ENCODE measurements at regions not wholly inside any gene's neighbourhood (a gene's known extent, or its start where the extent isn't known, plus 50 kb on each side); places are given as distances from the start of the nearest gene placed in this dataset.

- no peak for DNase-seq (ENCODE audit: low spot score in 2 of 2)
- intact Hi-C loops (cut with DNase I; ENCODE audit: low total_unique reads): no loop called here
- Histone ChIP-seq H3K36me3 (no peaks in the 10 kb centered on the region), H3K9me3 (no peaks in the 10 kb centered on the region), H3K27ac (no peak overlapping the region), H3K4me3 (no peak overlapping the region), H3K27me3 (no peaks in the 10 kb centered on the region), H3K4me1 (no peaks in the 10 kb centered on the region)
- no peak for TF ChIP-seq POLR2AphosphoS5 (IDR thresholded peaks at IDR 0.05)
- no peak for TF ChIP-seq CTCF (IDR thresholded peaks at IDR 0.05)
- no peak for TF ChIP-seq POLR2A (IDR thresholded peaks at IDR 0.05)
These were observed 1529.3 kb upstream of the SLC10A2 start for GRCh38 chr13:104595511-104595910.

GRCh38 chr13:104594806-104595205, 1528.6 kb upstream of the SLC10A2 start:
- Histone ChIP-seq H3K36me3 (no peaks in the 10 kb centered on the region), H3K27ac (no peak overlapping the region), H3K4me3 (no peak overlapping the region), H3K27me3 (no peaks in the 10 kb centered on the region), H3K4me1 (no peaks in the 10 kb centered on the region), H3K9me3 (no peaks in the 10 kb centered on the region)
- TF ChIP-seq POLR2A (IDR thresholded peaks at IDR 0.05) (no peak), POLR2AphosphoS5 (IDR thresholded peaks at IDR 0.05) (no peak), CTCF (IDR thresholded peaks at IDR 0.05) (no peak)
- no peak for DNase-seq (ENCODE audit: low spot score in 2 of 2)
- intact Hi-C loops (cut with DNase I; ENCODE audit: low total_unique reads): no loop called here

- intact Hi-C loops (cut with DNase I; ENCODE audit: low total_unique reads): no loop called here
- Histone ChIP-seq H3K9me3 (no peaks in the 10 kb centered on the region), H3K27ac (no peak overlapping the region), H3K36me3 (no peaks in the 10 kb centered on the region), H3K4me1 (no peaks in the 10 kb centered on the region), H3K4me3 (no peak overlapping the region), H3K27me3 (no peaks in the 10 kb centered on the region)
- TF ChIP-seq CTCF (IDR thresholded peaks at IDR 0.05) (no peak), POLR2A (IDR thresholded peaks at IDR 0.05) (no peak), POLR2AphosphoS5 (IDR thresholded peaks at IDR 0.05) (no peak)
- no peak for DNase-seq (ENCODE audit: low spot score in 2 of 2)
These were observed 1527.5 kb upstream of the SLC10A2 start for GRCh38 chr13:104593693-104594092.

- intact Hi-C loops (cut with DNase I; ENCODE audit: low total_unique reads): no loop called here
- Histone ChIP-seq H3K4me3 (no peak overlapping the region), H3K4me1 (no peaks in the 10 kb centered on the region), H3K27me3 (no peaks in the 10 kb centered on the region), H3K27ac (no peak overlapping the region), H3K36me3 (no peaks in the 10 kb centered on the region), H3K9me3 (no peaks in the 10 kb centered on the region)
- no peak for DNase-seq (ENCODE audit: low spot score in 2 of 2)
- TF ChIP-seq POLR2AphosphoS5 (IDR thresholded peaks at IDR 0.05) (no peak), POLR2A (IDR thresholded peaks at IDR 0.05) (no peak), CTCF (IDR thresholded peaks at IDR 0.05) (no peak)
These were observed 1527.0 kb upstream of the SLC10A2 start for GRCh38 chr13:104593251-104593576.

GRCh38 chr13:104592545-104593250, 1526.5 kb upstream of the SLC10A2 start:
- no peak for DNase-seq (ENCODE audit: low spot score in 2 of 2)
- Histone ChIP-seq H3K4me1 (no peaks in the 10 kb centered on the region), H3K27ac (no peak overlapping the region), H3K36me3 (no peaks in the 10 kb centered on the region), H3K4me3 (no peak overlapping the region), H3K27me3 (no peaks in the 10 kb centered on the region), H3K9me3 (no peaks in the 10 kb centered on the region)
- no peak for TF ChIP-seq POLR2AphosphoS5 (IDR thresholded peaks at IDR 0.05)
- intact Hi-C loops (cut with DNase I; ENCODE audit: low total_unique reads): no loop called here

- Histone ChIP-seq H3K9me3 (no peaks in the 10 kb centered on the region), H3K4me1 (no peaks in the 10 kb centered on the region), H3K27me3 (no peaks in the 10 kb centered on the region), H3K36me3 (no peaks in the 10 kb centered on the region), H3K27ac (no peak overlapping the region), H3K4me3 (no peak overlapping the region)
- TF ChIP-seq POLR2AphosphoS5 (IDR thresholded peaks at IDR 0.05): no peak
- TF ChIP-seq POLR2A (IDR thresholded peaks at IDR 0.05): no peak
- TF ChIP-seq CTCF (IDR thresholded peaks at IDR 0.05): no peak
- intact Hi-C loops (cut with DNase I; ENCODE audit: low total_unique reads): no loop called here
- no peak for DNase-seq (ENCODE audit: low spot score in 2 of 2)
These were observed 1525.9 kb upstream of the SLC10A2 start for GRCh38 chr13:104592127-104592526.

Data from breast epithelium (tissue), 4 donors.